ENCODE measurements at regions not wholly inside any gene's neighbourhood (a gene's known extent, or its start where the extent isn't known, plus 50 kb on each side); places are given as distances from the start of the nearest gene placed in this dataset.

GRCh38 chr21:35426897-35427296, 377.8 kb upstream of the RUNX1 start:
- TF ChIP-seq CTCF (conservative IDR thresholded peaks at IDR 0.05; ENCODE audit: low read length), result no peak
- TF ChIP-seq EZH2phosphoT487 (IDR thresholded peaks at IDR 0.05; ENCODE audit: borderline replicate concordance, low read depth, low read length), result no peak

Data from OCI-LY7 (cell line).